RWPE1 (cell line): ENCODE measurements at regions not wholly inside any gene's neighbourhood (a gene's known extent, or its start where the extent isn't known, plus 50 kb on each side); places are given as distances from the start of the nearest gene placed in this dataset.

ENCODE experiments used
- CTCF ChIA-PET: fragments of 350-600 bp; sonication (Branson Sonifier 250); formaldehyde crosslinking; extraction: SDS; loops from one replicate; lab custom pipeline; 2021; lab: Yijun Ruan, JAX
- POLR2A ChIA-PET: fragments of 400-600 bp; formaldehyde crosslinking; extraction: SDS; loops from one replicate; lab custom pipeline; 2020; ENCODE audit warnings: antibody characterized with exemption; ENCODE audit not compliant: low non-redundant PET; lab: Yijun Ruan, JAX
- DNase-seq: peaks from one replicate; pipeline ENCODE4 v3.0.0; 2012; ENCODE audit warnings: low spot score
- H3K27ac ChIP-seq: fragments of 450-650 bp; 2 replicates; pipeline ENCODE4 v1.5.1; 2017
- TF ChIP-seq, protein P1 (sequence below): fragments of 450-650 bp; conservative IDR thresholded peaks from 2 replicates; pipeline ENCODE4 v1.5.1; 2017; ENCODE audit warnings: low read depth, mild to moderate bottlenecking

- POLR2A ChIA-PET, result no interaction called here
Observed at GRCh38 chr1:213714645-213715044, 273.1 kb upstream of the PROX1 start.

DNA sequence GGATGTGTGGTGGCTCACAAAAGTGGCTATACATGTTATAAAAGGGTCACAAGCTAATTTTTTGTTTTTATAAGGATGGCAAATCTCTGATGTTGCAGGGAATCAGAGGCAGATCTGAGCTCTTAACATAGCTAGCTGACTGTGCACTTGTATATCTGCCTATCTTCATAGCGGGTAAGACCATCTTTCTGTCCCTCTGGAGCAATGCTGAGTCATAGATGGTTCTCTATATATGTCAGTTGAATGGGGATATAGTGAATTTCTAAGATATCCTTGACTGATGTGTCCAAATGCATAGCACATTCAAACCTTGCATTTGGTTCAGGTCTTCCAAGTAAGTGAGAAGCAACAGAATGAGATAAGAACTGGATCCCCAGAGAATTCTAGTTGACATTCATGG lies 272.6 kb upstream of the PROX1 start:
- TF ChIP-seq, protein P1, sequence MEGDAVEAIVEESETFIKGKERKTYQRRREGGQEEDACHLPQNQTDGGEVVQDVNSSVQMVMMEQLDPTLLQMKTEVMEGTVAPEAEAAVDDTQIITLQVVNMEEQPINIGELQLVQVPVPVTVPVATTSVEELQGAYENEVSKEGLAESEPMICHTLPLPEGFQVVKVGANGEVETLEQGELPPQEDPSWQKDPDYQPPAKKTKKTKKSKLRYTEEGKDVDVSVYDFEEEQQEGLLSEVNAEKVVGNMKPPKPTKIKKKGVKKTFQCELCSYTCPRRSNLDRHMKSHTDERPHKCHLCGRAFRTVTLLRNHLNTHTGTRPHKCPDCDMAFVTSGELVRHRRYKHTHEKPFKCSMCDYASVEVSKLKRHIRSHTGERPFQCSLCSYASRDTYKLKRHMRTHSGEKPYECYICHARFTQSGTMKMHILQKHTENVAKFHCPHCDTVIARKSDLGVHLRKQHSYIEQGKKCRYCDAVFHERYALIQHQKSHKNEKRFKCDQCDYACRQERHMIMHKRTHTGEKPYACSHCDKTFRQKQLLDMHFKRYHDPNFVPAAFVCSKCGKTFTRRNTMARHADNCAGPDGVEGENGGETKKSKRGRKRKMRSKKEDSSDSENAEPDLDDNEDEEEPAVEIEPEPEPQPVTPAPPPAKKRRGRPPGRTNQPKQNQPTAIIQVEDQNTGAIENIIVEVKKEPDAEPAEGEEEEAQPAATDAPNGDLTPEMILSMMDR, result no peak
- ChIA-PET CTCF (no interaction called here), POLR2A (no interaction called here)
- no peak overlapping the region for H3K27ac ChIP-seq
- no peak for DNase-seq

More at GRCh38 chr1:213714645-213715044, 273.1 kb upstream of the PROX1 start:
- TF ChIP-seq, protein P1, result no peak
- DNase-seq, result no peak
- CTCF ChIA-PET, result interaction anchor here (0.6 kb wide), 1 partner anchor 1972 kb away, joined by 3 read pairs; no protein-coding TSS in a partner anchor
- no peak overlapping the region for H3K27ac ChIP-seq

DNA sequence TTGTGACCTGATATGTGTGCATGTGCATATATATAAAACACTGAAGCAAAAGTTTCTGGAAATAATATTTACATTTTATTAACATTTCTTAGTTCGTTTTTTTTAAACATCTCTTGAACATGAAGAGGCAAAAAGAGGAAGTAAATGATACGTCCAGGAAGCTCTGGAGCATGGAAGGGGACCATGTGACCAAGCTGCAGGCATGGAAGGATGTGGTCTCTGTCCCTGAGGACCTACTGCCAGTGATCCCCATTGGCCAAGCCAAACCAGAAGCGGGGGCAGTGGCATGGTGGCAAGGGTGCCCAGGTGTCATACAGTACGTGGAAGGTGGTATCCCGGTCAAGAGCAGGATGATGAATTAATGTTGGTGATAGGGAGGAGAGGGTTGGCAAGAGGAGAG lies 268.3 kb upstream of the PROX1 start:
- CTCF ChIA-PET, result no interaction called here
- H3K27ac ChIP-seq, result no peak overlapping the region
- POLR2A ChIA-PET, result no interaction called here
- no peak for DNase-seq
- TF ChIP-seq, protein P1, result no peak

DNA sequence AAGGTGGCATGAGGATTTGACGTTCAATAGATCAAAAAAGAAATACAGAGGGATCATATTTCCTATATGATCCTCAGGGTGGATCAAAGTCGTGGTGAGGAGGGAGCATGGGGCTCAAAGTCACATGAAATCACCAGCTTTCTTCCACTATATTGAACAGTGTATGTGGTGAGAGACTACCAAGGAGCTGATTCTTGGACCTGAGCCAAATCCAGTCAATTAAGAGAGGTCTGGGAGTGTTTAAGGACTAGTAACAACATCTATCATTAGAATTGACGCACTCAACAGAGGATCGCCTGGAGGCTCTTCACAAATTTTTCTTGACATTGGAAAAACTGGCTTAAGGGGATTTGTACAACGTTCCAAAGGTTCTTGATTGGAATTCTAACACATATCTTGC lies 267.7 kb upstream of the PROX1 start:
- TF ChIP-seq, protein P1, result no peak
- no peak overlapping the region for H3K27ac ChIP-seq
- no peak for DNase-seq
- POLR2A ChIA-PET, result no interaction called here
- CTCF ChIA-PET, result no interaction called here

DNA sequence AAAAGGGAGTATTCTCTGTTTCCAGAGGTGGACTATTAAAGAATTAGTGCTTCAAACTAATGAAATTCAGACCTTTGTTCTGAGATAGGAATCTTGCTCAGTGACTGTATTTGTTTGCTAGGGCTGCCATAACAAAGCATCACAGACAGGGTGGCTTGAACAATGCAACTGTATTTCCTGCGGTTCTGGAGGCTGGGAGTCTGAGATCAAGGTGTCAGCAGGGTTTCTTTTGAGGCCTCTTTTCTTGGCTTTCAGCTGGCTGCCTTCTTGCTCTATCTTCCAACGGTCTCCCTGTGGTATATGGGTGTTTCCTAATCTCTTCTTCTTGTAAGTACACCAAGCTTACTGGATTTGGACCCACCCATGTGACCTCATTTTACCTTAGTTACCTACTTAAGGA lies 264.6 kb upstream of the PROX1 start:
- ChIA-PET CTCF (no interaction called here), POLR2A (no interaction called here)
- no peak overlapping the region for H3K27ac ChIP-seq
- no peak for DNase-seq
- TF ChIP-seq, protein P1, result no peak

DNA sequence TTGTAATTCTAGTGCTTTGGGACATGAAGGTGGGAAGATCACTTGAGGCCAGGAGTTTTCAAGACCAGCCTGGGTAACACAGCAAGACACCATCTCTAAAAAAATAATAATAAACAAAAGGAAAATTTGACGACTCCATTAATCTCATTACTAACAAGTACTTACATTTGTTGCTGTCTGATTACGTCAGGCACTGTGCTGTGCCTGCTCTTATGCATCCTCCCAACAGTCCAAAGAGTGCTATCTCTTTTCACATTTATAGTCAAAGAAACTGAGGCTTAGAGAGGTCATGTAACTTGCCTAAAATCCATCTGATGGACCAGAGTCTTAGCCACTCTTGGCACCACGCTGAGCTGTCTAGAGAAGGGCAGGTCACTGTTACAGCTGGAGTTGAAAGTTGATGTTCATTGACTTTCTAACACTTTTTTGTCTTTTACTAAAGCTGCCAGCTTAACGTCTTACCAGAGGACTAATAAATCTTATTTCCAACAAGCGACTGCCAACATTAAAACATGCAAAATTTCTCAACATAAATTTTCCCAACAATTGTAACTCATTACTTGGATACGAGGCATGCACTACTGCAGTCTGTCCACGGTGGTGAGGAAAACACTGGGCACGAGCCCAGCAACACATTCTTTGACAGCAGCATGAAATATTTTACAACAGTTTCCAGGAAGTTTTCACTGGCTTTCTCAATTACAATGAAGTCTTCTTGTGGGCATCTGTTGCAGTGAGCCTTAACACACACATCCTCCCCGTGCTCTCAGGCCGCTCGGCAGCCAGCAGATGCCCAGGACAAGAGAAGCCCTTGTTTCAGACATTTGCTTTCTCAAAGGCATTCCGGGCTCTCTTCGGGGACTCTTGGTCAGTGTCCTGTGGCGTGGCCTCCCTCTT lies 262.9 kb upstream of the PROX1 start:
- DNase-seq, result no peak
- TF ChIP-seq, protein P1, result no peak
- ChIA-PET CTCF (no interaction called here), POLR2A (no interaction called here)
- no peak overlapping the region for H3K27ac ChIP-seq
